ENCODE measurements at regions not wholly inside any gene's neighbourhood (a gene's known extent, or its start where the extent isn't known, plus 50 kb on each side); places are given as distances from the start of the nearest gene placed in this dataset.

DNA sequence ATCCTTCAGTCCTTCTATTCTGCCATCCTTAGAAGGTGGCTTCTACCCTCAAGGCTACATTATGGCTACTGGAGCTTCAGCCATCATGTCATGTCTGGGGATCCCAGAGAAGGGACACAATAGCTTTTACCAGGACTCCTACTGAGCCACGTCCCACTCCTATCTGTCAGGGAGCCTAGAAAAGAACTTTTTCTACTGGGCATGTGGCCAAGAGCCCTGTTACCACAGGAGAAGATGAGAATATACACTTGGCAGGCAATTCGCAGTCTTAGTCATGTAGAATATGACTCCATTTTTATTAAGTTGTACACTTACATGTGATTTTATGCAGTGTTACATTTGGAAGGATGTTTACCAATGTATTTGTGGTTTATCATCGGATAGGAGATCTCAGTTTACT is 64.6 kb upstream of the KCNMA1 start:
- TF ChIP-seq, protein P1, sequence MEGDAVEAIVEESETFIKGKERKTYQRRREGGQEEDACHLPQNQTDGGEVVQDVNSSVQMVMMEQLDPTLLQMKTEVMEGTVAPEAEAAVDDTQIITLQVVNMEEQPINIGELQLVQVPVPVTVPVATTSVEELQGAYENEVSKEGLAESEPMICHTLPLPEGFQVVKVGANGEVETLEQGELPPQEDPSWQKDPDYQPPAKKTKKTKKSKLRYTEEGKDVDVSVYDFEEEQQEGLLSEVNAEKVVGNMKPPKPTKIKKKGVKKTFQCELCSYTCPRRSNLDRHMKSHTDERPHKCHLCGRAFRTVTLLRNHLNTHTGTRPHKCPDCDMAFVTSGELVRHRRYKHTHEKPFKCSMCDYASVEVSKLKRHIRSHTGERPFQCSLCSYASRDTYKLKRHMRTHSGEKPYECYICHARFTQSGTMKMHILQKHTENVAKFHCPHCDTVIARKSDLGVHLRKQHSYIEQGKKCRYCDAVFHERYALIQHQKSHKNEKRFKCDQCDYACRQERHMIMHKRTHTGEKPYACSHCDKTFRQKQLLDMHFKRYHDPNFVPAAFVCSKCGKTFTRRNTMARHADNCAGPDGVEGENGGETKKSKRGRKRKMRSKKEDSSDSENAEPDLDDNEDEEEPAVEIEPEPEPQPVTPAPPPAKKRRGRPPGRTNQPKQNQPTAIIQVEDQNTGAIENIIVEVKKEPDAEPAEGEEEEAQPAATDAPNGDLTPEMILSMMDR (conservative IDR thresholded peaks at IDR 0.05 in 1 of 2, IDR thresholded peaks at IDR 0.05 in 1 of 2; ENCODE audit: low read depth in 1 of 2, low read length in 2 of 2), result no peak
- no peak for TF ChIP-seq EZH2 (IDR thresholded peaks at IDR 0.05; ENCODE audit: low read length, missing control alignments)
